Neural cell (in vitro differentiated cells): ENCODE measurements at regions not wholly inside any gene's neighbourhood (a gene's known extent, or its start where the extent isn't known, plus 50 kb on each side); places are given as distances from the start of the nearest gene placed in this dataset.

Experiments used
- EP300 ChIP-seq: fragments of 450-650 bp; conservative IDR thresholded peaks from 2 replicates; pipeline ENCODE4 v1.6.1; 2014; ENCODE audit warnings: antibody characterized with exemption, mild to moderate bottlenecking, moderate library complexity; ENCODE audit not compliant: poor library complexity, severe bottlenecking
- EZH2 ChIP-seq: fragments of 200-600, 300-800 bp; shearing (Covaris generic), sonication (generic); IDR thresholded peaks from 2 replicates; pipeline ENCODE4 v1.6.1; 2014; ENCODE audit warnings: antibody characterized with exemption, low read length, borderline replicate concordance, mild to moderate bottlenecking; ENCODE audit not compliant: insufficient read depth, poor library complexity, severe bottlenecking
- MXI1 ChIP-seq: fragments of 450-650 bp; conservative IDR thresholded peaks from 2 replicates; pipeline ENCODE4 v1.6.1; 2014; ENCODE audit warnings: antibody characterized with exemption, mild to moderate bottlenecking; ENCODE audit not compliant: poor library complexity, severe bottlenecking

DNA sequence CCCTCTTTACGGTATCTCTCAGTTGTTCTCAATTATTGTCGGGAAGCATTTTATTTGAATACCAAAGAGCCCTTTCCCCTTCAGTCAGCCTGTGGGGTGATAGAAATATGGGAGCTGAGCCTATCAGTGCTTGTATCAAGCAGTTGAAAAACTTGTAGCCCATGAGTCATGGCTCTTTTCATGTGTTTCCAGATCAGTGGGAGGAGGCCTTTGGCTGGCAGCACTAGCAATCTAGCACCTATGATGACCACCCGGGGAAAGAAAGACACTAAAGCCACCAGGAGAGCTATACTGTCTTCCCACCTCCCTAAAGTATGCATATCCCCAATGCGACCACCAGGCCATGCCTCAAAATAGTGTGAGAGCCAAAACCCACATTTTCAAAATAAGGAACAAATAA, 696.9 kb upstream of the C9orf72 start:
- no peak for TF ChIP-seq MXI1
- no peak for TF ChIP-seq EP300
- TF ChIP-seq EZH2, result no peak
